ENCODE measurements at regions not wholly inside any gene's neighbourhood (a gene's known extent, or its start where the extent isn't known, plus 50 kb on each side); places are given as distances from the start of the nearest gene placed in this dataset.
"Not testable (repeated sequence)": the region's sequence is repeated elsewhere in the genome, so short reads cannot be mapped to it uniquely, and the experiment has no call there.

- DNase-seq (ENCODE audit: low read depth, low spot score), result no peak
Measured at GRCh38 chr11:93032580-93032979, 63.1 kb downstream of the MTNR1B start.

GRCh38 chr11:93033093-93033492 lies 63.6 kb downstream of the MTNR1B start:
- DNase-seq (ENCODE audit: low read depth, low spot score), result no peak

GRCh38 chr11:93034031-93034722 lies 64.7 kb downstream of the MTNR1B start:
- no peak for DNase-seq (ENCODE audit: low read depth, low spot score)

DNA sequence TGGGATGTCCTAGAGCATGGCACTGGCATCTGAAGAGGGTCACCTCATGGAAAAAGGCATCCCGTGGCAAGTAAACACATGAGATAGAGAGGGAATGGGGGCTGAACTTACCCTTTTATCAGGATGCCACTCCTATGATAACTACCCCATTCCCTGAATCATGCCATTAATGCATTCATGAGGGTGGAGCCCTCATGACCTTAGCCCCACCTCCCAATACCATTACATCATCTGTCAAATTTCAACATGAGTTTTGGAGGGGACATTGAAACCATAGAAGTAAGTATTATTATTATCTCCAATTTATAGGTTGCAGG lies 65.2 kb downstream of the MTNR1B start:
- DNase-seq (ENCODE audit: low read depth, low spot score), result no peak

DNA sequence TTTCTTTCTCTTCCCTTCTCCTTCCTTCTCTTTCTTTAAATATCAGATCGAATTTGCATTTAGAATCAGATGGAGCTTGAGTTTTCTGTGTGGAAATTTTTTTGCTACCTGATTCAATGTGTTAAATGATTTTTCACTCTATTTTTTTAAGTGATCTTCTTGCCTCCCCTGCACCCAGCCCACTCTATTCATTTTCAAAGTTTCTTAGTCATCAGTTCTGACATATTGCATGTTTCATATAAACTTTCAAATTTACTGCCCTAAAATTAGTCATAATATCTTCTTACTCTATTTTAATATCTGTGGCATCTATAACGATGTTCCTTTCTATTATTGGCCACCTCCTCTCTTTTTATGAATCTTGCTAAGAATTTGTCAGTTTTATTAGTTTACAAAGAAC lies 69.1 kb downstream of the MTNR1B start:
- DNase-seq (ENCODE audit: low read depth, low spot score), result no peak

DNA sequence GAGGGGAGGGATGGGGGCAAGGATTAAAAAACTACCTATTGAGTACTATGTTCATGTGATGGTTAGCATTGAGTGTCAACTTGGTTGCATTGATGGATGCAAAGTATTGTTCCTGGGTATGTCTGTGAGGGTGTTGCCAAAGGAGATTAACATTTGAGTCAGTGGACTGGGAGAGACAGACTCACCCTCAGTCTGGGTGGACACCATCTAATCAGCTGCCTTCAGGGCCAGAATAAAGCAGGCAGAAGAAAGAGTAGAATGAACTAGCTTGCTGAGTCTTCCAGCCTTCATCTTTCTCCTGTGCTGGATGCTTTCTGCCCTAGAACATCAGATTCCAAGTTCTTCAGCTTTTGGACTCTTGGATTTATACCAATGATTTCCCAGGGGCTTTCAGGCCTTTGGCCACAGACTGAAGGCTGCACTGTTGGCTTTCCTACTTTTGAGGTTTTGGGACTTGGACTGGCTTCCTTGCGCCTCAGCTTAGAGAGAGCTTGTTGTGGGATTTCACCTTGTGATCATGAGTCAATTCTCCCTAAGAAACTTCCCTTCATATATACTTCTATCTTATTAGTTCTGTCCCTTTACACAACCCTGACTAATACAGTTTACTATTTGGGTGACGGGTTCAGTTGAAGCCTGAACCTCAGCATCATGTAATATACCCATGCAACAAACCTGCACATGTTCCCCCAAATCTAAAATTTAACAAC lies 70.2 kb downstream of the MTNR1B start:
- no peak for DNase-seq (ENCODE audit: low read depth, low spot score)

DNA sequence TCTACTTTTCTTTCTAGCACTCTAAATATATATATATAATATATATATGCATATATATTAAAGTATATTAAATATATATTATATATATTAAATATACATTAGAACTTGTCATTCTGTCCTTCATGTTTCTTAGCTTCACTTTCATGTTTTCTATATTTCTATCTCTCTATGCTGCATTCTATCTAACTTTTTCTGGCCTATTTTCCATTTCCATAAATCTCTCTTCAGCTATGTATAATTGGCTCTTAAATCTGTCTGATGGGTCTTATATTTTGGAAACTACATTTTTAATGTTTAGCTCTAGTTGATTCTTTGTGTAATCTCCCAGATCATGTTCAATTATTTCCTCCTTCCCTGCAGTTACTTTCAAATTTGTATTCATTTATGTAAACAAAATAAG lies 72.2 kb downstream of the MTNR1B start:
- no peak for DNase-seq (ENCODE audit: low read depth, low spot score)

DNA sequence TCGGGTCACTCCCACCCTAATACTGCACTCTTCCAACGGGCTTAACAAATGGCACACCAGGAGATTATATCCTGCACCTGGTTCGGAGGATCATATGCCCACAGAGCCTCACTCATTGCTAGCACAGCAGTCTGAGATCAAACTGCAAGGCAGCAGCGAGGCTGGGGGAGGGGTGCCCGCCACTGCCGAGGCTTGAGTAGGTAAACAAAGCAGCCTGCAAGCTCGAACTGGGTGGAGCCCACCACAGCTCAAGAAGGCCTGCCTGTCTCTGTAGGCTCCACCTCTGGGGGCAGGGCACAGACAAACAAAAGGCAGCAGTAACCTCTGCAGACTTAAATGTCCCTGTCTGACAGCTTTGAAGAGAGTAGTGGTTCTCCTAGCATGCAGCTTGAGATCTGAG lies 73.7 kb downstream of the MTNR1B start:
- DNase-seq (ENCODE audit: low read depth, low spot score), result not testable (repeated sequence)

GRCh38 chr11:93049740-93050139 lies 80.3 kb downstream of the MTNR1B start:
- no peak for DNase-seq (ENCODE audit: low read depth, low spot score)

DNA sequence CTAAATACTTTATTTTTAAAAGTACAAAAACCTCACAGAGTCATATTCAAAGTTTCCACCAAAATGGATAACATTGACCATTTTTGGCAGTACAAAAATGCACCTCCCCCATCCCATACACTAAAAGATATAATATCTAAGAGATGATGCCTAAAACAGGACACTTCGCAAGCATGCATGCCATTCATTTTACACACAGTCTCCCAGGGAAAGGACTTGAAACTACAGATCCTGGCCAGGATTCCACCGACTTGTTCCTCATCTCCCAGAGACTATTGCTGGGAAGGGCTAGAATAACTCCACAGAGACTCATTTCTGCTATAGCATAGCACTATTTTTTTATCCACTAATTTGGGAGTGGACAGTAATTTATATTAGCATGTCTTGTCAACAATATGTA lies 81.7 kb downstream of the MTNR1B start:
- DNase-seq (ENCODE audit: low read depth, low spot score), result no peak

DNA sequence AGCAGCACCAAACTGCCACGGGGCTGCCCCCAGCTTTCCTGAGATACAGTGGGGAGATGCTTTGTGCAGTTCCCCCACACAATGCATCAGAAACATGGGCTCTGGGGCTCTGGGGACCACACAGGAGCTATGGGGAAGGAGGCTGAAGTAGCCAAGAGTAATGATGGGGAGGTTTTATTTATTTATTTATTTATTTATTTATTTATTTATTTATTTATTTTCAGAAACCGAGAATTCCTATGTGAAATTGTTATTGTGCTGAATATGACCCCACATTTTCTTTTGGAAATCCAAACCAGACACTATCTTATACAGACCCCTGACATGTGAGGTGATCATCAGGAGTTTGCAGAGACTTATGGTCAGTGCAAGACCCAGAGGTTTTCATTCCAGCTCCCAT lies 84.4 kb downstream of the MTNR1B start:
- DNase-seq (ENCODE audit: low read depth, low spot score), result no peak

DNA sequence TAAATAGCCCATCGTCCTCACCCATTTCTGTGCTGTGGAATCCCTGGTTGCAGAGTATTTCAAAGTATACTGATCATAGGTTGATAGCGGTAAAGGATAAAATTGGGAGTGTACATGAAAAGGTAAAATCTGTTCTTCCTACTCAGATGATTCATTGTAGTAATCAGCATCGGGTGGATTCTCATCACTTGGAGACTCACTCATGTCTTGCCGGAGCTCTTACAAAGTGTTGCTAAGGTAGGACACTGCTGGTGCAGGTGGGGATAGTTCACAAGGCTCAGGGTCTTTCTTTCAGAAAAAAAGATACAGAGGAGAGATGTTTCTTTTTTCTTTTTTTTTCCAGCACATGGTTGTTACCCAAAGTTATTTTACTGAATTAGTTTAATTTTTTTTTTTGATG lies 84.8 kb downstream of the MTNR1B start:
- DNase-seq (ENCODE audit: low read depth, low spot score), result no peak

DNA sequence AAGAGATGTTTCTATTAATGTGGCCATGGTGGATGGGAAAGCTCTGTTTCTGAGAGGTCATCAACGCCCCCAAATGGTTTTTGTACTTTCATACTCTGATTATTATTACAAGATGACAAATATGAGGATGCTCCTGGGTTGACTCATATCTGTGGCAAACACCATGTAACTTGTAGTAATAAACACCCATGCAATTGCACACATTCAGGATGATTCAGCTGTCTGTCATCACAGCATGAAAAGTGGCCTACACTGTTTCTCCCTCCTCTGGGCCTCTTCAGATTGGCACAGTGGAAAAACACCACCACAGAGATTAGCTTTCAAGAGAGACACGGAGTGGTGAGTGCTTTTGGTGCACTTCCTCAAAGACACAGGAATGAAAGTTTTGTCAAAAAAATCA lies 85.4 kb downstream of the MTNR1B start:
- no peak for DNase-seq (ENCODE audit: low read depth, low spot score)

DNA sequence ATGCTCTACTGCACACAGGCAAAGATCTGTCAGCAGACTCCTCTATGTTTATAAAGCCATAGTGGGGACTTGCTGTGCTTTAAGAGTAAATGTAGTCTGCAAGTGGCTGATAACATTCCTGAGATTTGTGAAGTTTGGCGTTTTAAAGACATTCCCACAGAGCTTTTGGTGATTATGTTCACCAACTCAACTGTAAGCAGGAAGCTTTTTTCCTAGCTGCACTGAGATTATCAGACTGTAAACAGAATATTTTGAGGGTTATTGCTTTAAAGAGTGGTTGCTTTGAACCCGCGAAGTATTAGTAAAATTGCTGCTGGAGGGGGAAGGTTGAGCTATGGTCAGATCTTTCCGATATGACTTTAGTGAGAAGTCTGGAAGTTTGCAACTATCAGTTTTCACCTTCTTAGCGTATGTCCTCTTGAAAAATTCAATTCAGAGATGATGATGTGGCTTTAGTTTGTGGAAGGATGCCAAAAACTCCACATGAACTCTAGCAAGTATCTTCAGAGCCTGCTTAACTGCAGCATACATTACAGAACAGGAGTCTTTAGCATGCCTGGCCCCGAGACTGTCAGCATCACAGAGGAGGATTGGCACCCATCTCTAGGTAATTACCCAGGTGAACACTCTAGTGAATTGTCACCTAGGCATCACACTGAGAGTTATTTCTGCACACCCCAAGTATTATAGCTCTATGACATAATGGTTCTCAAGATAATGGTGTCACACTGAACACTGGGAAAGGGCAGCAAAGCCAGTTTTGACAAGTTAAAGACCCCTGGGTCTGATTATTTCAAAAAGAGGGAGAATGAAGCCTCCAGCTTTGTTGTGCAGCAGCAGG lies 89.9 kb downstream of the MTNR1B start:
- peak; percentile 5 for DNase-seq (ENCODE audit: low read depth, low spot score)

GRCh38 chr11:93063086-93063485 lies 93.6 kb downstream of the MTNR1B start:
- no peak for DNase-seq (ENCODE audit: low read depth, low spot score)

- DNase-seq (ENCODE audit: low read depth, low spot score), result peak; percentile 72
Measured at GRCh38 chr11:93065074-93065674, 95.7 kb downstream of the MTNR1B start.

DNA sequence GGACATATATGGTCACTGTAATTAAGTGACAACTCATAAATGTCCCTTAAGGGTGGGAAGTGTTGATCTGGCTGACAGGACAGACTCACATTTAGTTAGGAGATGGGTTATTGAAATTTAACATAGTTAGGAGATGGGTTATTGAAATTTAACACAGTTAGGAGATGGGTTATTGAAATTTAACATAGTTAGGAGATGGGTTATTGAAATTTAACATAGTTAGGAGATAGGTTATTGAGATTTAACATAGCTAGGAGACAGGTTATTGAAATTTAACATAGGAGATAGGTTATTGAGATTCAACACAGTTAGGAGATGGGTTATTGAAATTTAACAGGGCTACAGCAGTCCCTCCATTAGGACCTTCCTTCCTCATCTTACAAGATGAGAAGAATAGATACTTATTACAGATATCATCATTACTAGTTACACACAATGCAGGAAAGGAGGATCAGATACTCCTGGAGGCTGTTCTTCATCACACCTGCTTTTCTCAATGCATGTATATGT lies 98.5 kb downstream of the MTNR1B start:
- no peak for DNase-seq (ENCODE audit: low read depth, low spot score)

- peak; percentile 36 for DNase-seq (ENCODE audit: low read depth, low spot score)
Measured at GRCh38 chr11:93072229-93072914, 102.9 kb downstream of the MTNR1B start.

GRCh38 chr11:93073026-93073425 lies 103.6 kb downstream of the MTNR1B start:
- DNase-seq (ENCODE audit: low read depth, low spot score), result peak; percentile 80

GRCh38 chr11:93073508-93074280 lies 104.2 kb downstream of the MTNR1B start:
- DNase-seq (ENCODE audit: low read depth, low spot score), result peak; percentile 42

GRCh38 chr11:93074352-93074751 lies 104.9 kb downstream of the MTNR1B start:
- no peak for DNase-seq (ENCODE audit: low read depth, low spot score)

Measured in ELF-1 (cell line).